Cardiac fibroblast (primary cell): ENCODE measurements at regions not wholly inside any gene's neighbourhood (a gene's known extent, or its start where the extent isn't known, plus 50 kb on each side); places are given as distances from the start of the nearest gene placed in this dataset.
"Not testable (repeated sequence)": the region's sequence is repeated elsewhere in the genome, so short reads cannot be mapped to it uniquely, and the experiment has no call there.

Source experiments
- DNase-seq, 2 donors: peaks; one replicate each; pipeline versions ENCODE4 v3.0.0 to v3.0.0-alpha.2; 2010; ENCODE audit warnings: low read depth in 2 of 2
- H3K4me3 ChIP-seq, 2 donors: replicated peaks in 1 of 2; 1 replicate in 1 of 2; 2 replicates in 1 of 2; pipeline ENCODE4 v1.5.1; 2011; ENCODE audit warnings: low read depth in 2 of 2, low read length in 2 of 2, mild to moderate bottlenecking in 2 of 2, moderate library complexity in 1 of 2
- TF ChIP-seq, protein P1 (sequence below): IDR thresholded peaks from one replicate; pipeline ENCODE4 v1.5.1; 2011; ENCODE audit warnings: low read depth, mild to moderate bottlenecking, low read length, inconsistent platforms

DNA sequence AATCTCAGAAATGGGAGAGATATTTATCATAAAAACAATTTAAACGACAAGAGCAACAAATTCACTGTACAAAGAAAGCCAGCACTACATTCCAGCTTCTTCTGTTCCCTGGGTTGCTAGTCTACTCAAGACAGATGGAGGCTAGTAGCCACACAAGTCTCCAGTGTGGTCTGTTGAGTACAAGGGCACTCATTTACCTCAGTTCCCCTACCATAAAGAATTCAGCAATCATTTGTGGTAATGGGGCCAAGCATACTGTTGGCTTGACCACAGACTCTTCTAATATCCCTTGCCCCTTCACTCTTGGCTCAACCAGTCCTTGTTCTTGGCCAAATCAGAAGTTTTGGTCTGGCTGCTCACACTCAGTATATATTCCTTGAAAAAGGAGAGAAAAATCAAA is 212.3 kb downstream of the COX18 start:
- DNase-seq = no peak
- H3K4me3 ChIP-seq = no peak overlapping the region
- TF ChIP-seq, protein P1, sequence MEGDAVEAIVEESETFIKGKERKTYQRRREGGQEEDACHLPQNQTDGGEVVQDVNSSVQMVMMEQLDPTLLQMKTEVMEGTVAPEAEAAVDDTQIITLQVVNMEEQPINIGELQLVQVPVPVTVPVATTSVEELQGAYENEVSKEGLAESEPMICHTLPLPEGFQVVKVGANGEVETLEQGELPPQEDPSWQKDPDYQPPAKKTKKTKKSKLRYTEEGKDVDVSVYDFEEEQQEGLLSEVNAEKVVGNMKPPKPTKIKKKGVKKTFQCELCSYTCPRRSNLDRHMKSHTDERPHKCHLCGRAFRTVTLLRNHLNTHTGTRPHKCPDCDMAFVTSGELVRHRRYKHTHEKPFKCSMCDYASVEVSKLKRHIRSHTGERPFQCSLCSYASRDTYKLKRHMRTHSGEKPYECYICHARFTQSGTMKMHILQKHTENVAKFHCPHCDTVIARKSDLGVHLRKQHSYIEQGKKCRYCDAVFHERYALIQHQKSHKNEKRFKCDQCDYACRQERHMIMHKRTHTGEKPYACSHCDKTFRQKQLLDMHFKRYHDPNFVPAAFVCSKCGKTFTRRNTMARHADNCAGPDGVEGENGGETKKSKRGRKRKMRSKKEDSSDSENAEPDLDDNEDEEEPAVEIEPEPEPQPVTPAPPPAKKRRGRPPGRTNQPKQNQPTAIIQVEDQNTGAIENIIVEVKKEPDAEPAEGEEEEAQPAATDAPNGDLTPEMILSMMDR = no peak

DNA sequence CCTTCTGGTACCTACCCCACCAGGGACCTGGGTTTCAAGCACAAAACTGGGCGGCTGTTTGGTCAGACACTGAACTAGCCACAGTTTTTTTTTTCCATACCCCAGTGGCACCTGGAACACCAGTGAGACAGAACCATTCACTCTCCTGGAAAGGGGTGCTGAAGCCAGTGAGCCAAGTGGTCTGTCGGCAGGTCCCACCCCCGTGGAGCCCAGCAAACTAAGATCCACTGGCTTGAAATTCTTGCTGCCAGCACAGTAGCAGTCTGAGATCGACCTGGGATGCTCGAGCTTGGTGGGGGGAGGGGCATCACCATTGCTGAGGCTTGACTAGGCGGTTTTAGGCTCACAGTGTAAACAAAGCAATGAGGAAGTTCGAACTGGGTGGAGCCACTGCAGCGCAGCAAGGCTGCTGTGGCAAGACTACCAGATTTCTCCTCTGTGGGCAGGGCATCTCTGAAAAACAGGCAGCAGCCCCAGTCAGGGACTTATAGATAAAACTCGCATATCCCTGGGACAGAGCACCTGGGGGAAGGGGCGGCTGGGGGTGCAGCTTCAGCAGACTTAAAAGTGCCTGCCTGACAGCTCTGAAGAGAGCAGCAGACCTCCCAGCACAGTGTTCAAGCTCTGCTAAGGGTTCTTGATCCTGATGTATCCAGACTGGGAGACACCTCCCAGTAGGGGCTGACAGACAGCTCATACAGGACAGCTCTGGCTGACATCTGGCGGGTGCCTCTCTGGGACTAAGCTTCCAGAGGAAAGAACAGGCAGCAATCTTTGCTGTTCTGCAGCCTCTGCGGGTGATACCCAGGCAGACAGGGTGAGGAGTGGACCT is 223.0 kb downstream of the COX18 start:
- no peak overlapping the region for H3K4me3 ChIP-seq
- DNase-seq = peak in 1 of 2 donors; percentile 54
- TF ChIP-seq, protein P1 = no peak

DNA sequence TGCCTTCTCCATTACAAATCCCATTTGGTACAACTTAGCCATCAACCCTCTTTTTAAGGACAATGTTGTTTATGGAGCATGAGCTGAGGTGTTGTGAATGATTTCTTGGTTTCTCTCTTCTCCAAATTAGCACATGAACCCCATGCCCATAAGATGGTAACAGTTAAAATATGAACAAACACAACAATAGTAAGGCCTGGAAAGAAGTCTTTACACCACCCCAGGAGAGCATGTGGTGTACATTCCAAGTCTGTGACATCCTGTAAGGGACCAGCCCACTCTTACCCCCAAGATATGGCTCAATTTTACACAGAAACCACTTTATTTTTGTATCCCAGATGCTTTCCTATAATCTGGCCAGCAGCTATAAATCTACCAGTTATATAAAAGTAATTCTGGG is 226.1 kb downstream of the COX18 start:
- peak in 1 of 2 donors; percentile 56 for DNase-seq
- TF ChIP-seq, protein P1 = no peak
- H3K4me3 ChIP-seq = no peak overlapping the region

DNA sequence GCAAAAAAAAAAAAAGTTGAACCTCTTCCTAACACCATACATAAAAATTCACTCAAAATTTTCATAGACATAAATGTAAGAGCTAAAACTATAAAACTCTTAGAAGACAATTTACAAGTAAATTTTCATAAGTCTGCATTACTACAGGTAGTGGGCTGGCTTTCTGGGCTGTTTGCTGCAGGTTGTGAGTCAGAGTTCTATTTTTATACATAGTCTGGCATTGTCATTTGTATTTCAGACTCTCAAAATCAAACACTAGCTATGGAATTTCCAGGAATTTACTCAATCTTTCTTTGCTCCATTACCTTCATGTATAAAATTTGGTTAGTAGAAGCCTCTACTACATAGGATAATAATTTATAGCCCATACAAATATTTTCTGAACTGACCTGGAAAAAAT is 227.2 kb downstream of the COX18 start:
- peak in 1 of 2 donors; percentile 45 for DNase-seq
- TF ChIP-seq, protein P1 = no peak
- no peak overlapping the region for H3K4me3 ChIP-seq

DNA sequence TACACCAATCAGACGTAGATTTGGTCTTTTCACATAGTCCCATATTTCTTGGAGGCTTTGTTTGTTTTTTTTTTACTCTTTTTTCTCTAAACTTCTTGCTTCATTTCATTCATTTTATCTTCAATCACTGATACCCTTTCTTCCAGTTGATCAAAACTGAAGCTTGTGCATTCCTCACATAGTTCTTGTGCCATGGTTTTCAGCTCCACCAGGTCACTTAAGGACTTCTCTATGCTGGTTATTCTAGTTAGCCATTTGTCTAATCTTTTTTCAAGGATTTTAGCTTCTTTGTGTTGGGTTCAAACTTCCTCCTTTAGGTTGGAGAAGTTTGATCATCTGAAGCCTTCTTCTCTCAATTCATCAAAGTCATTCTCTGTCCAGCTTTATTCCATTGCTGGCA is 229.3 kb downstream of the COX18 start:
- not testable (repeated sequence) for H3K4me3 ChIP-seq

DNA sequence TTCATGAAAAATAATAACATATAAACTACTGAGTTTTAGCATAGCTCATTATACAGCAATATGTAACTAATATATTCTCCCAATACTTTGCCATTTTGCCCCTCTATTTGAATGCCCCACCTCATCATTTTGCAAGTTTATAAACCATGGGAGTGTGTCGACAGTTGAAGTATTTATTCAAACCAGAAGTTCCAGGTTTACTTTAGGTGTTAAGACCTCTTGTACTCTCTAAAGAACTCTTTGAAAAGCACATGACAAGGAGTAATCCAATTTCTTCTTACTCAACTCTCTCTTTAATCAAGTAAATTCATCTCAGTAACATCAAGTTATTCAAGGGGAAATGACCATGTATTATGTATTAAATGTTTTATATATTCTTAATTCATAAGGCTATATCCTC is 240.7 kb downstream of the COX18 start:
- no peak overlapping the region for H3K4me3 ChIP-seq
- TF ChIP-seq, protein P1 = no peak
- no peak for DNase-seq

More for the DNA sequence above, 229.3 kb downstream of the COX18 start:
- not testable (repeated sequence) for DNase-seq

DNA sequence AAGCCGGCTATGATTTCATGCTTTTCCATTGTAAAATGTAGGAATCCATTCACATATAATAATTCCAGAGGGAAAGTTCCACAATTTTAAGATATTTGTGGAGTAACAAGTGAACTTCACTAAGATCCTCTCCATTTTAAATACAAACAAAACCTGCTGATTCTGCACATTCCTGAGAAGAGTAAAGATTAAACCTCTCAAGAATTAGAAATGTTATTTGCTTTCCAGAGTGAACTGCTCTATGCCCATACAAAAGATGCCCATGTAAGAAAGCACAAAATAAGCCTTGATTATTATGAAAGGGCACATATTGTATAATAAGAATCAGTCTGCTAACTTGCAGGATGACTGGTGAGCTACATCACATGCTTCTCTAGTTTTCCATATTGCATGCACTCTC is 241.5 kb downstream of the COX18 start:
- TF ChIP-seq, protein P1 = no peak
- no peak overlapping the region for H3K4me3 ChIP-seq
- DNase-seq = no peak
